LHCN-M2 (cell line): ENCODE measurements at regions not wholly inside any gene's neighbourhood (a gene's known extent, or its start where the extent isn't known, plus 50 kb on each side); places are given as distances from the start of the nearest gene placed in this dataset.

Experiments used
- DNase-seq: peaks from one replicate; pipeline ENCODE4 v3.0.0-alpha.2; 2012; ENCODE audit warnings: low read depth

GRCh38 chr18:27826101-27826500, 350.8 kb downstream of the CDH2 start:
- no peak for DNase-seq

GRCh38 chr18:27825689-27826088, 351.2 kb downstream of the CDH2 start:
- DNase-seq, result no peak

DNA sequence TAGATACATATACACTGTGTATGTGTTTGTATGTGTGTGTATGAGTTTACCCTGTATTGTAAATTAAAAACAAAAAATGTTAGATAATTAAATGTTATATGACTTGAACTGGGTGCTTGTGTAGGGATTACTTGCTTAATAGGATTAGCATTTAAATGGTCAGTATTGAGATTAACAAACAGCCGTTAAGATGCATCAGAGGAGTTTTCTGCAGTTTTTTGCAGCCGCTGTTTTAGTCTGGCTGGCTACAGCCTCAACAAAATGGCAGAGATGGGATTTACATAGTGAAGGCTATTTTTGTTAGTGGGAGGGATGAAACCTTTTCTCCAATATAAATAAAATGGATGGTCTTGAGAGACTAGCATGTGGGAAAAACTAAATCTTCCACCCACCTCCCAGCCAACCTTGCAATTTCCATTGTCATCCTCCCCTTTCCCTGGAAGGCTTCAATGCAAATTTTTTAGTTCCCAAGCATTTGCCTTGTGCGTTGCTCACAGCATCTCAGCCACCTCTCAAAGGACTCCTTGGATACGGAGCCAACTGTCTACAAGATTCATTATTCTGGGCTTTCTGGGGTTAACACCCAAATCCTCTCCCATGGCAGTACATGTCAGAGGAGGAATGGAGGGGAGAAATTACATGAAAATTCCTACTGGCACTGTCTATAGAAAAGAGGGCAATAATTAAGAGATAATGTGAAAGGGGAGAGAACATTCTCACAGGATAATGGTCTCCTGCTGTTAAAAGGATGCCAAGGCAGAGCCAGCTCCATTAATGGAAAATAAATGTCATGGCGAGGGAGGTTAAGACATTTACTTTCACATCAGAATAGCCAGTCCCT, 351.9 kb downstream of the CDH2 start:
- no peak for DNase-seq

DNA sequence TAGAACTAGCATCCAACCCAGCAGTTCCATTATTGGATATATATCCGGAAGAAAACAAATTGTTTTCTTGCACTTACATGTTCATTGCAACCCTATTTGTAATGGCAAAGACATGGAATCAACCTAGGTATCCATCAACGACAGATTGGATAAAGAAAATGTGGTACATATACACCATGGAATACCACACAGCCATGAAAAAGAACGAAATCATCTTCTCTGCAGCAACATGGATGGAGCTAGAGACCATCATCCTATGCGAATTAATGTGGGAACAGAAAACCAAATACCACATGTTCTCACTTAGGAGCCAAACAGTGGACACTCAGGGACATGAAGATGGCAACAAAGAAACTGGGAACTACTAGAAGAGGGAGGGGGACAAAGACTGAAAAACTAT, 352.7 kb downstream of the CDH2 start:
- DNase-seq, result no peak

DNA sequence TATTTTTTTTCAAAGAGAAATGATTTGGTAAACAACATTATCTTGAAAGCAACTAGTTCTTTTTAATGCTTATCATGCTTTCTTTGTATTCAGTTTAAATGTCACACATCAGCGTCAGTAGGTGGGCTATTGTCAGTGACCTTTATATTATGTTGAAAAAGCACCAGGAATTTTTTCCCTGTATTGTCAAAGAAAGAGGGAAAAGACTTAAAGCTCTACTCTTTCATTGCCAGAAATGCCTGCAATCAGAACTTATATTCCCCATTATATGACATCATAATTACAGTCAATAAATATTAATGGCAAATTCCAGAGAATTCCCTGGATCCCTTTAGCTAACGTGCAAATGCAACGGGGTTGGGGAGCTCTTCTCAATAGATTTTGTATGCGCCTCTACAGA, 353.9 kb downstream of the CDH2 start:
- no peak for DNase-seq

DNA sequence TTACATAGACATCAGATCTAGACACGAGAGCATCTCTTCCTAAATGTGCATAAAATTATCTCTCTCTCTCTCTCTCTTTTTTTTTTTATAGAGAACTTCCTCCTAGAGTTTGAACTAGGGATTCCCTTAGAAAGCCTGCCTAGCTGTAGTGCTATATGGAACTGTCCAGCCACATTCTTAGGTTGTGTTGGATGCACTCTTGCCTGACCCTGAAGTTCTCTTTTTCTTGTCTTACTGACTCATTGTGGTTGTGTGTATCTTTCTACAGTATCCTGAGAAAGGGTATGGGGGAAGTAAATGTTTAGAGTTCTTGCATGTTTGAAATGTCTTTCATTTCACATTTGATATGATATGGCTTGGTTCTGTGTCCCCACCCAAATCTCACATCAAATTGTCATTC, 368.2 kb downstream of the CDH2 start:
- DNase-seq, result peak; percentile 32

GRCh38 chr18:27803957-27804356, 373.0 kb downstream of the CDH2 start:
- DNase-seq, result peak; percentile 50

DNA sequence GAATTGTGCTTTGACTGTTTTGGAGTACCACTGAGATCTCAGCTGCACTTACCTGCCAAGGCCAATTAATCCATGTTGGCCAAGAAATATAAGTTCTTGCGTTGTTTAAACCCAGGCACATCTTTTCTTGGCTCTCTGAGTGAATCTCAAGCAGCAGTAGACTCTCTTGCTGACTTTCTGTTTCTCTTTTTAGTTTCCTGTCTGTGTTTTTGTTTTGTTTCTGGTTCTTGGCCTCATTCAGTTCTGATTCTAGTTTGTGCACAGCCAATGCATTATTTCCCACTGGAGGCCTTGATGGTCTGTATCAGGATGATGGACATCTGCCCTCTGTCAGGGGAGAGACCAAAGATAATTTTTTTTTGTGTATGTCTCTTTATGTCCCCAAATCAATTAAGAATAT, 379.4 kb downstream of the CDH2 start:
- DNase-seq, result no peak

DNA sequence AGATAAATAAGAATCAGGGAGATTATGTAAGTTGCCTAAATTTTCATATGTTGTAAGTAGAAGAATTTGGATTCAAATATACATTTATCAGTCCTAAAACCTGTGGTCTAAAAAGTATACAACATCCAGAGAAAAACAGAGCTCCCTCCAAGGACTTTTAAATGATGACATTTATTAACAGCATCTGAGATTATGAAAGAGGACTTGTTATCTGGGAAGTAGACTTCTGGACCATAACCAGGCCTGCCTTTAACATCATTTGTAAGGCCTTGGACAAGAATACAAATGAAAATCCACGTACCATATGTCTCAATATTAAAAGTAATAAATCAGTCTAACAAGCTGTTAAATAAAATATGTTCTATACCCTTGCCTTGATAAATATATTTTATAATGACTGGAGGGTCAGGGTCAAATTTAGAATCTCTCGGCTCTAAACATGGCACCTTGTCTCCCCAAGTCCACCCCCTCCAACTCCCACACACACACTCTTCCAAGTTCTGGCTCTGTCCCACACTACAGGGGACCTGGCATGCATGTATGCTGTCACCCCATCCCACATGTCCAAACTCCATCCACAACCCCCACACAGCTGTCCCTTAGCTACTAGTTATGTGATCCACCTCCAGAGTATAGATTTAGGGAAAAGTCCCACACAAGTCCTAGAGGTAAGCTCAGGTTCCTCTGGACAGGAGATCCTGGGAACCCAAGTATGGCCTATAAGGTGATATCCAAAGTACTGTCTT, 382.6 kb downstream of the CDH2 start:
- DNase-seq, result no peak

GRCh38 chr18:27793013-27793785, 383.7 kb downstream of the CDH2 start:
- DNase-seq, result no peak

GRCh38 chr18:27789406-27789805, 387.5 kb downstream of the CDH2 start:
- no peak for DNase-seq

DNA sequence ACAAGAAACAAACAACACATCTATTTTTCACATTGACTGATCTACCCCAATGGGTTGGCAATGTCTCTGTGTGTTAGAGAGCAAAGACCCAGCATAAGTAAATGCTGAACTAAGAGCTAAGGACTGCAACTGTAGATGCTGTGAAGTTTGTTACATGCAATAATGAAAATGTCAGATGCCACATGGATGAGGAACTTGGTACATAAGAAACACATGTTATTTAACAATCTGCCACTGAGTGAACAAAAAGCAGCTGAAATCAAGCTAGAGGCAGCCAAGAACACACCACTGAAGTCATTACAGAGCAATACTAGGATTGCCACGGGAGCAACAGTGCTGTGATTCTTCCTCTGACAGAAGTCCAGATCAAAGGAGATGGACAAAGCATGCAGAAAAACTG, 389.4 kb downstream of the CDH2 start:
- no peak for DNase-seq

DNA sequence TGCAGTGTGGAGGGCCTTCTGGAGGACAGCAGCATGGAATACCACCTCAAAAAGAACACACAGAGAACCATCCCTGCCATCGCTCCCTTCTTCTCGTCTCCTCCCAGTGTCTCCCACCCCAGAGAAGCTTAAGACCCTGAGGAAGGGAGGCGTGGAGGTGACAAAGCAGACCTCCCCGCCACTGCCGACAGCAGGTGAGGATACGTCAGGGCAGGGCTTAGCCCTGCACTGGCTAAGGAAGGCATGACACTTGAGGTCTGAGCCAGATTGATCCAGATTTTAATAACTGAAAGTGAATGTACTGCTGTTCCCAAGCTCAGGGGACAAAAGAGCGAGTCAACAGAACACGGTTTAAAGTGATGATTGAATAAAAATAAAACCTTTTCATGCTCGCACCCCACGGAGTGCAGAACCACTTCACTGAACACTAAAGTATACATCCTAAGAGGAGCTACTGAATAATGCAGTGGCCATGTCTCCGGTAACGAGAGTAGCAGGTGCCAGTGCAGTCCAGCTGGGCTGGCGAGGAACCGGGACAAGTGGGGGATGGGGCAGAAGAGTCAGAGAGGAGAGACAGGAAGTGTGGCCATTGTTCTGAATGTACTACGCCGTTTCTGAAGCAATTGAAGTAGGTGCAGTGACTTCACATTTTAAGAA, 391.0 kb downstream of the CDH2 start:
- DNase-seq, result no peak

DNA sequence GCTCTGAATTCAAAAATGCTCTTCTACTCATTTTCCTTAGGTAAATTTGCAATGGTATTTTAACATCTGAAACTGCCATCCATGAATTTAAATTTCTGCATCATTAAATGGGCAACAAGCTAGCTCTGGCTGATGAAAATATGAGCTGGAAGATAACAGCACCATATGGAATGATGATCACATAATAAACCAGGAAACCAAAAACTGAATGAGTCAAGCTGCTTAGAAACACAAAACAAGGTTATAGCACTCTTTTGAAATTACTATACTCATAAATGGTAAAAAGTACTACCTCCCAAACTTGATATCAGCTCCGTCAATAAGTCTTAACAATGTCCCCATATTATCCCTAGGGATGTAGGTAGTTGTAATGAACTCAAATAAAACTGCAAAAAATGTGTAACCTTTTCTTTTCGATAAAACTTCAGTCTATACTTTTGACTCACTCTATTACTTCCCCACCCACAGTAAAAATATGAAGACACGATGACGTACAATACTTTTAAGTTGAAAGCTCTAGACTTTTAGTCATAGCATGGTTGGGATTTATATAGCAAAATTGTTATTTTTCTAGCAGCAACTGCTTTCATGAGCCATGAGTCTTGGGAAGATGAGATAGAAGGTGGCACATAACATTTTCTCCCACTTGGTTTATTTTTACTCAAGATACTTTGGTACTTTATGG, 396.7 kb downstream of the CDH2 start:
- peak; percentile 17 for DNase-seq

DNA sequence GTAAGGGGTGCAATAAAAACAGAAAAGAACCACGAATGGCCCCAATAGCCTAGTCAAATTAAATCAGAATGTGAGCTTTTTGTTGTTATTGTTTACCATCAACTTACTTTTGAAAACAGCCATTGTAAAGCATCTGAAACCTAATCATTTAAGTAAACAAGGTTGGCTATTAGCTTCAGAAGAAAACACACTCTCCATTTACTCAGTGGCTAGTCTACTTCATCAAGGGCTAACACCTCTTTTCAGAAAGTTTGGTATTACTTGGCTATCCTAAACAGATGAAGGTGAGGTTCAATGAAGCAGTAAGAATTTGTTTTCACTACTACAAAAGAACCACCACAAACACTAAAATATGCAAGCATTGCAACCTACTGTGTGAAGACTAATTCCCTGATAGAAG, 398.0 kb downstream of the CDH2 start:
- no peak for DNase-seq

DNA sequence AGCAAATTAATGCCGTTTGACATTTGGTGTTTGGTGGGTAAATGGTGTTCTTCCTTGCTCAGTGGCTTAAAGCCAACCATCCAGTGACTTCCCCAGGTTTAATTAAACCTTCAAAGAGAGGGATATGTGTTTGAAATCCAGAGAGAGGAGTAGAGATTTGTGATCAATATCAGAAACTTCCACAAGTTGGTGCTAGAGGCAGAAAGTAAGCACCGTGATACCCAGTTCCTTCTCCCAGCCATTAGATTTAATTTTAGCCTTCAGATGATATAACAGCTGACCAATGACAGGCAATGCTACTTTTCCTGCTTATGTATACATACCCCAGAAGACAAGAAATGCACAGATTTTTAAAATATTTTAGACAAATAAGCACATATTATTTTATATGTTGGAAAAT, 398.5 kb downstream of the CDH2 start:
- DNase-seq, result no peak

- DNase-seq, result no peak
These were observed 404.8 kb downstream of the CDH2 start for GRCh38 chr18:27772081-27772480.

- no peak for DNase-seq
These were observed 405.4 kb downstream of the CDH2 start for GRCh38 chr18:27771571-27771970.

GRCh38 chr18:27769152-27769551, 407.8 kb downstream of the CDH2 start:
- DNase-seq, result peak; percentile 52

DNA sequence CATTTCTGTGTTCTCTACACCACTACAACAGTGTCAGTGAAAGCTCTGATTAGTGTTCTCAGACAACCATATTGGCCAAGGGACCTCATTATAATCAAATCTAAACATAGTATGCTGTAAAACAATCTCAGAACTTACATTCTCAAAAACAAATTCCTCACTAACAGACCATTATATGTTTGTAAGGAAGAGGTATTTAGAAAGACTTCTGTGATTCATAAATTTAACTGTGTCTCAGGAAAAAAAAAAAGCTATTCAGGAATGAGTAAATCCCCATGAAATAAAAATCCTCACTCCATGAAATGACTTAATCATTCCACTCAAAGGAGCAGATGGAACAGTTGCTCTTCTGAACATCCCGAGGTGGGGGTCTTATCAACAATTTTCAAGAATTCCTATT, 413.0 kb downstream of the CDH2 start:
- no peak for DNase-seq

GRCh38 chr18:27763341-27763740, 413.6 kb downstream of the CDH2 start:
- DNase-seq, result no peak
